ENCODE measurements at regions not wholly inside any gene's neighbourhood (a gene's known extent, or its start where the extent isn't known, plus 50 kb on each side); places are given as distances from the start of the nearest gene placed in this dataset.

GRCh38 chr2:105610576-105611332, 134.0 kb upstream of the NCK2 start:
- H3K27me3 ChIP-seq (ENCODE audit: control insufficient read depth in 3 of 3, insufficient read depth in 3 of 3, low read length in 3 of 3) = no peaks in the 10 kb centered on the region
- H3K4me3 ChIP-seq (ENCODE audit: low read length in 3 of 3) = no peak overlapping the region
- no peaks in the 10 kb centered on the region for H3K36me3 ChIP-seq (ENCODE audit: control insufficient read depth in 3 of 3, insufficient read depth in 3 of 3, low read length in 3 of 3)
- H3K9me3 ChIP-seq (ENCODE audit: control insufficient read depth in 3 of 3, low read length in 3 of 3) = no peaks in the 10 kb centered on the region
- H3K9ac ChIP-seq (ENCODE audit: low read depth in 1 of 3, low read length in 3 of 3) = no peak overlapping the region
- H3K4me1 ChIP-seq (ENCODE audit: control insufficient read depth in 3 of 3, insufficient read depth in 3 of 3, low read length in 3 of 3) = peaks cover 0 to 5% (median 0%) of the 10 kb centered on the region in 3 donors
- H3K27ac ChIP-seq (ENCODE audit: low read depth, low read length) = no peak overlapping the region

- Histone ChIP-seq H3K27ac (ENCODE audit: low read depth, low read length) (no peak overlapping the region), H3K27me3 (ENCODE audit: control insufficient read depth in 3 of 3, insufficient read depth in 3 of 3, low read length in 3 of 3) (no peaks in the 10 kb centered on the region), H3K9me3 (ENCODE audit: control insufficient read depth in 3 of 3, low read length in 3 of 3) (no peaks in the 10 kb centered on the region), H3K4me3 (ENCODE audit: low read length in 3 of 3) (no peak overlapping the region), H3K9ac (ENCODE audit: low read depth in 1 of 3, low read length in 3 of 3) (no peak overlapping the region), H3K4me1 (ENCODE audit: control insufficient read depth in 3 of 3, insufficient read depth in 3 of 3, low read length in 3 of 3) (peaks cover 0 to 6% (median 6%) of the 10 kb centered on the region in 3 donors), H3K36me3 (ENCODE audit: control insufficient read depth in 3 of 3, insufficient read depth in 3 of 3, low read length in 3 of 3) (no peaks in the 10 kb centered on the region)
Observed at GRCh38 chr2:105609746-105610402, 134.8 kb upstream of the NCK2 start.

GRCh38 chr2:105607920-105608504, 136.7 kb upstream of the NCK2 start:
- Histone ChIP-seq H3K27ac (ENCODE audit: low read depth, low read length) (no peak overlapping the region), H3K4me1 (ENCODE audit: control insufficient read depth in 3 of 3, insufficient read depth in 3 of 3, low read length in 3 of 3) (peaks cover 0 to 9% (median 9%) of the 10 kb centered on the region in 3 donors), H3K4me3 (ENCODE audit: low read length in 3 of 3) (no peak overlapping the region)

GRCh38 chr2:105606081-105606480, 138.6 kb upstream of the NCK2 start:
- H3K9ac ChIP-seq (ENCODE audit: low read depth in 1 of 3, low read length in 3 of 3) = no peak overlapping the region
- H3K27me3 ChIP-seq (ENCODE audit: control insufficient read depth in 3 of 3, insufficient read depth in 3 of 3, low read length in 3 of 3) = no peaks in the 10 kb centered on the region
- H3K4me3 ChIP-seq (ENCODE audit: low read length in 3 of 3) = no peak overlapping the region
- H3K9me3 ChIP-seq (ENCODE audit: control insufficient read depth in 3 of 3, low read length in 3 of 3) = no peaks in the 10 kb centered on the region
- no peaks in the 10 kb centered on the region for H3K36me3 ChIP-seq (ENCODE audit: control insufficient read depth in 3 of 3, insufficient read depth in 3 of 3, low read length in 3 of 3)
- peaks cover 0 to 9% (median 9%) of the 10 kb centered on the region in 3 donors for H3K4me1 ChIP-seq (ENCODE audit: control insufficient read depth in 3 of 3, insufficient read depth in 3 of 3, low read length in 3 of 3)
- no peak overlapping the region for H3K27ac ChIP-seq (ENCODE audit: low read depth, low read length)

More at GRCh38 chr2:105607920-105608504, 136.7 kb upstream of the NCK2 start:
- Histone ChIP-seq H3K9ac (ENCODE audit: low read depth in 1 of 3, low read length in 3 of 3) (no peak overlapping the region), H3K9me3 (ENCODE audit: control insufficient read depth in 3 of 3, low read length in 3 of 3) (no peaks in the 10 kb centered on the region), H3K27me3 (ENCODE audit: control insufficient read depth in 3 of 3, insufficient read depth in 3 of 3, low read length in 3 of 3) (no peaks in the 10 kb centered on the region), H3K36me3 (ENCODE audit: control insufficient read depth in 3 of 3, insufficient read depth in 3 of 3, low read length in 3 of 3) (no peaks in the 10 kb centered on the region)

- Histone ChIP-seq H3K9ac (ENCODE audit: low read depth in 1 of 3, low read length in 3 of 3) (peak overlapping the region in 1 of 3 donors; percentile 8), H3K4me1 (ENCODE audit: control insufficient read depth in 3 of 3, insufficient read depth in 3 of 3, low read length in 3 of 3) (peaks cover 0 to 9% (median 9%) of the 10 kb centered on the region in 3 donors), H3K4me3 (ENCODE audit: low read length in 3 of 3) (no peak overlapping the region), H3K9me3 (ENCODE audit: control insufficient read depth in 3 of 3, low read length in 3 of 3) (no peaks in the 10 kb centered on the region), H3K27me3 (ENCODE audit: control insufficient read depth in 3 of 3, insufficient read depth in 3 of 3, low read length in 3 of 3) (no peaks in the 10 kb centered on the region), H3K27ac (ENCODE audit: low read depth, low read length) (peak overlapping the region; percentile 14), H3K36me3 (ENCODE audit: control insufficient read depth in 3 of 3, insufficient read depth in 3 of 3, low read length in 3 of 3) (no peaks in the 10 kb centered on the region)
Observed at GRCh38 chr2:105604938-105605337, 139.8 kb upstream of the NCK2 start.

- Histone ChIP-seq H3K9me3 (ENCODE audit: control insufficient read depth in 3 of 3, low read length in 3 of 3) (no peaks in the 10 kb centered on the region), H3K36me3 (ENCODE audit: control insufficient read depth in 3 of 3, insufficient read depth in 3 of 3, low read length in 3 of 3) (no peaks in the 10 kb centered on the region), H3K4me1 (ENCODE audit: control insufficient read depth in 3 of 3, insufficient read depth in 3 of 3, low read length in 3 of 3) (peaks cover 0 to 14% (median 12%) of the 10 kb centered on the region in 3 donors), H3K27me3 (ENCODE audit: control insufficient read depth in 3 of 3, insufficient read depth in 3 of 3, low read length in 3 of 3) (no peaks in the 10 kb centered on the region), H3K27ac (ENCODE audit: low read depth, low read length) (no peak overlapping the region), H3K9ac (ENCODE audit: low read depth in 1 of 3, low read length in 3 of 3) (no peak overlapping the region), H3K4me3 (ENCODE audit: low read length in 3 of 3) (no peak overlapping the region)
Observed at GRCh38 chr2:105600949-105601794, 143.5 kb upstream of the NCK2 start.

GRCh38 chr2:105600602-105600948, 144.1 kb upstream of the NCK2 start:
- peaks cover 0 to 14% (median 12%) of the 10 kb centered on the region in 3 donors for H3K4me1 ChIP-seq (ENCODE audit: control insufficient read depth in 3 of 3, insufficient read depth in 3 of 3, low read length in 3 of 3)
- H3K9me3 ChIP-seq (ENCODE audit: control insufficient read depth in 3 of 3, low read length in 3 of 3) = no peaks in the 10 kb centered on the region
- no peaks in the 10 kb centered on the region for H3K27me3 ChIP-seq (ENCODE audit: control insufficient read depth in 3 of 3, insufficient read depth in 3 of 3, low read length in 3 of 3)
- no peak overlapping the region for H3K27ac ChIP-seq (ENCODE audit: low read depth, low read length)
- no peak overlapping the region for H3K4me3 ChIP-seq (ENCODE audit: low read length in 3 of 3)
- no peak overlapping the region for H3K9ac ChIP-seq (ENCODE audit: low read depth in 1 of 3, low read length in 3 of 3)
- no peaks in the 10 kb centered on the region for H3K36me3 ChIP-seq (ENCODE audit: control insufficient read depth in 3 of 3, insufficient read depth in 3 of 3, low read length in 3 of 3)

- Histone ChIP-seq H3K27ac (ENCODE audit: low read depth, low read length) (no peak overlapping the region), H3K36me3 (ENCODE audit: control insufficient read depth in 3 of 3, insufficient read depth in 3 of 3, low read length in 3 of 3) (no peaks in the 10 kb centered on the region), H3K4me3 (ENCODE audit: low read length in 3 of 3) (no peak overlapping the region), H3K9me3 (ENCODE audit: control insufficient read depth in 3 of 3, low read length in 3 of 3) (no peaks in the 10 kb centered on the region), H3K9ac (ENCODE audit: low read depth in 1 of 3, low read length in 3 of 3) (no peak overlapping the region), H3K4me1 (ENCODE audit: control insufficient read depth in 3 of 3, insufficient read depth in 3 of 3, low read length in 3 of 3) (peaks cover 0 to 12% (median 9%) of the 10 kb centered on the region in 3 donors), H3K27me3 (ENCODE audit: control insufficient read depth in 3 of 3, insufficient read depth in 3 of 3, low read length in 3 of 3) (no peaks in the 10 kb centered on the region)
Observed at GRCh38 chr2:105600037-105600442, 144.7 kb upstream of the NCK2 start.

GRCh38 chr2:105598829-105599698, 145.6 kb upstream of the NCK2 start:
- H3K36me3 ChIP-seq (ENCODE audit: control insufficient read depth in 3 of 3, insufficient read depth in 3 of 3, low read length in 3 of 3) = no peaks in the 10 kb centered on the region
- no peak overlapping the region for H3K27ac ChIP-seq (ENCODE audit: low read depth, low read length)
- peaks cover 0 to 9% (median 5%) of the 10 kb centered on the region in 3 donors for H3K4me1 ChIP-seq (ENCODE audit: control insufficient read depth in 3 of 3, insufficient read depth in 3 of 3, low read length in 3 of 3)

More at GRCh38 chr2:105598829-105599698, 145.6 kb upstream of the NCK2 start:
- Histone ChIP-seq H3K4me3 (ENCODE audit: low read length in 3 of 3) (no peak overlapping the region), H3K9ac (ENCODE audit: low read depth in 1 of 3, low read length in 3 of 3) (no peak overlapping the region), H3K27me3 (ENCODE audit: control insufficient read depth in 3 of 3, insufficient read depth in 3 of 3, low read length in 3 of 3) (no peaks in the 10 kb centered on the region), H3K9me3 (ENCODE audit: control insufficient read depth in 3 of 3, low read length in 3 of 3) (no peaks in the 10 kb centered on the region)
